ENCODE measurements at regions not wholly inside any gene's neighbourhood (a gene's known extent, or its start where the extent isn't known, plus 50 kb on each side); places are given as distances from the start of the nearest gene placed in this dataset.

- WGBS = 70% methylated on average over 5 of the region's 5 CpGs
- TF ChIP-seq POLR2AphosphoS5 (IDR thresholded peaks at IDR 0.05) (no peak), POLR2A (IDR thresholded peaks at IDR 0.05) (no peak), EP300 (IDR thresholded peaks at IDR 0.05) (no peak), CTCF (IDR thresholded peaks at IDR 0.05) (no peak)
- no peak overlapping the region for H3K27ac ChIP-seq
- peaks cover 7% of the 10 kb centered on the region for H3K4me1 ChIP-seq
- H3K36me3 ChIP-seq = no peaks in the 10 kb centered on the region
- no peaks in the 10 kb centered on the region for H3K9me3 ChIP-seq
- no peak overlapping the region for H3K4me3 ChIP-seq
- DNase-seq (ENCODE audit: low spot score in 2 of 2) = no peak
- no peaks in the 10 kb centered on the region for H3K27me3 ChIP-seq
These were observed 209.3 kb downstream of the ALDH8A1 start for GRCh38 chr6:134740473-134741199.

DNA sequence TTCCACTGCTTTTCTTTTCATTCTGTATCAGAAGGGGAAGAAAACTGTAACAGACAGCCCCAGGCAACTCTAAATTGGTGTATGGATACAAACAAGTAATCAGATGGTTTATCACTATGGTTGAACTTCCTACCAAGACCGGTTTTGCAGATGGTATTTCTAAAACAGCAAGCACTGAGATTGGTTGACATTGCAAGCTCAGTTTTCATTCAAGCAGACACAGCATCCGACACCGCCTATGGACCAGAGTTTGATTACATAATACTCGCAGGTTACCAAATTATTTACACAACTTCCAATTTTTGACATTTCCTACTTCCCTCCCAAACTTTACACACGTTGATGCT is 209.9 kb downstream of the ALDH8A1 start:
- no peak for DNase-seq (ENCODE audit: low spot score in 2 of 2)
- Histone ChIP-seq H3K27me3 (no peaks in the 10 kb centered on the region), H3K9me3 (no peaks in the 10 kb centered on the region), H3K4me1 (peaks cover 7% of the 10 kb centered on the region), H3K4me3 (no peak overlapping the region), H3K36me3 (no peaks in the 10 kb centered on the region), H3K27ac (no peak overlapping the region)
- TF ChIP-seq POLR2AphosphoS5 (IDR thresholded peaks at IDR 0.05) (no peak), EP300 (IDR thresholded peaks at IDR 0.05) (no peak), CTCF (IDR thresholded peaks at IDR 0.05) (no peak), POLR2A (IDR thresholded peaks at IDR 0.05) (no peak)
- 52% methylated on average over 5 of the region's 5 CpGs for WGBS

DNA sequence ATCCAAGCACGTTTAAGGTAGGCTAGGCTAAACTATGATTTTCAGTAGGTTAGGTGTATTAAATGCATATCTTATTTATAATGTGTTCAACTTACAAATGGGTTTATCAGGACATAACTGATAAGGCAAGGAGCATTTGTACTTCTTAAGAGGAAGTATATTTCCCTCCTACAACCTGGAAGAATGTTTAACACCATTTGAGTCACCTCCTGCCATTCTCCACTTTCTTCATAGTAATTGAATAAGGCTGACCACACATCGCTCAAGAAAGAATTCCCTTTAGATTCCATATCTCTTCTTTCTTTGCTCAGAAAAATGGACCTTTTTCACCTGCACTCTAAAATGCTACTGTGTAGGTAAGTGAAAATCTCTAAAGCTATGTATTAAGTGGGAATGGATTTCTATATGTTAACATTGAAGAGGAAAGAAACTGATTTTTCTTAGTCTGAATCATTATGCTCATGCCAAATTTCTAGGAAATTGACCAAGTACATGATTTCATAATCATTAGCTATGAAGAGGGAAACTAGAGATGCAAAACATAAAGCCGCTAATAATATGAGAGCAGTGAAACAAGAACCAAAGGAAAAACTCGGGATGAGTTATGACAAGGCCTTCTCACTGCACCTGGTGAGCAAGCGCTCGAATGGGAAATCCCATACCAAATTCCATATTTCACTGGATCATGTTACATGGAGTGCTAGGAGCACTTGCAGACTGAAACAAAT is 210.4 kb downstream of the ALDH8A1 start:
- 68% methylated on average over 6 of the region's 6 CpGs for WGBS
- no peak for DNase-seq (ENCODE audit: low spot score in 2 of 2)
- Histone ChIP-seq H3K9me3 (no peaks in the 10 kb centered on the region), H3K36me3 (no peaks in the 10 kb centered on the region), H3K4me1 (peaks cover 7% of the 10 kb centered on the region), H3K27me3 (no peaks in the 10 kb centered on the region), H3K4me3 (no peak overlapping the region), H3K27ac (no peak overlapping the region)
- TF ChIP-seq POLR2AphosphoS5 (IDR thresholded peaks at IDR 0.05) = no peak
- no peak for TF ChIP-seq EP300 (IDR thresholded peaks at IDR 0.05)
- TF ChIP-seq POLR2A (IDR thresholded peaks at IDR 0.05) = no peak
- TF ChIP-seq CTCF (IDR thresholded peaks at IDR 0.05) = no peak

DNA sequence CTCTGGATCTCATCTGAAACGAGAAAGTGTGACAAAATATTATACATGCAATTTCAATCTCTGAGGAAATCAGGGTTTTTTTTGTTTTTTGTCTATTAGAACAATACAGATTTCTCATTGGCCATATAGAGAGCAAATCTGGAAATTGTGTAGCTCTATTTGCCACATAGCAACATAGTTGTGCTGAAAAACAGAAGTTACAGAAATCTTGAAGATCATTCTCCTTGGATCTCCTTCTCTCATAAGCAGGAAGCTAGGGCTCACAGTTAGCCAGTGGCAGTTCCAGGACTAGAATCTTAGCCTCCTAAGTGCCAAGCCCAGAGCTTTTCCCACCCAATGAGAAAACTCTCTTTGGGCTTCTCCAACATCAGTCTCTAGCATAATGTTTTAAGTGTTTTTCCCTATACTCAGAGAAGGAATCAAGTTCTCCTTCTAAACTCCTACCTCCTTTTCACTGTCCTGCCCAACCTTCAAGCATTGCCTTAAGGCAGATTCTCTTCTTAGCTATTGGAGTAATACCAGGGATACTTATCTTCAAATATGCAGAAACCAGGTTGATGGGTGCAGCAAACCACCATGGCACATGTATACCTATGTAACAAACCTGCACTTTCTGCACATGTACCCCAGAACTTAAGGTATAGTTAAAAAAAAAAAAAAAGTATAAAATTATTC is 211.6 kb downstream of the ALDH8A1 start:
- H3K27me3 ChIP-seq = no peaks in the 10 kb centered on the region
- H3K36me3 ChIP-seq = no peaks in the 10 kb centered on the region
- TF ChIP-seq POLR2AphosphoS5 (IDR thresholded peaks at IDR 0.05) = no peak
- TF ChIP-seq EP300 (IDR thresholded peaks at IDR 0.05) = no peak
- no peak for TF ChIP-seq CTCF (IDR thresholded peaks at IDR 0.05)
- TF ChIP-seq POLR2A (IDR thresholded peaks at IDR 0.05) = no peak
- 50% methylated on average over 1 of the region's 1 CpG for WGBS
- peaks cover 7% of the 10 kb centered on the region for H3K4me1 ChIP-seq
- H3K27ac ChIP-seq = no peak overlapping the region
- no peak overlapping the region for H3K4me3 ChIP-seq
- no peaks in the 10 kb centered on the region for H3K9me3 ChIP-seq
- DNase-seq (ENCODE audit: low spot score in 2 of 2) = no peak

- Histone ChIP-seq H3K27ac (no peak overlapping the region), H3K36me3 (no peaks in the 10 kb centered on the region), H3K27me3 (no peaks in the 10 kb centered on the region), H3K4me1 (peaks cover 7% of the 10 kb centered on the region), H3K4me3 (no peak overlapping the region), H3K9me3 (no peaks in the 10 kb centered on the region)
- TF ChIP-seq POLR2AphosphoS5 (IDR thresholded peaks at IDR 0.05) (no peak), POLR2A (IDR thresholded peaks at IDR 0.05) (no peak), EP300 (IDR thresholded peaks at IDR 0.05) (no peak), CTCF (IDR thresholded peaks at IDR 0.05) (no peak)
- no peak for DNase-seq (ENCODE audit: low spot score in 2 of 2)
These were observed 214.4 kb downstream of the ALDH8A1 start for GRCh38 chr6:134735461-134735860.

Data from suprapubic skin (tissue), 4 donors.